HUES6 (cell line): ENCODE measurements at regions not wholly inside any gene's neighbourhood (a gene's known extent, or its start where the extent isn't known, plus 50 kb on each side); places are given as distances from the start of the nearest gene placed in this dataset.

Experiments used
- H3K27ac ChIP-seq: 2 replicates; pipeline ENCODE4 v1.7.0; 2013; ENCODE audit warnings: low read depth, mild to moderate bottlenecking, low read length, inconsistent platforms
- H3K27me3 ChIP-seq: 2 replicates; pipeline ENCODE4 v1.6.1; 2013; ENCODE audit warnings: low read length; ENCODE audit not compliant: control insufficient read depth, insufficient read depth
- H3K36me3 ChIP-seq: 2 replicates; pipeline ENCODE4 v1.6.1; 2013; ENCODE audit warnings: low read length; ENCODE audit not compliant: control insufficient read depth, insufficient read depth
- H3K4me1 ChIP-seq: 2 replicates; pipeline ENCODE4 v1.6.1; 2013; ENCODE audit warnings: low read length; ENCODE audit not compliant: control insufficient read depth, insufficient read depth
- H3K4me3 ChIP-seq: 2 replicates; pipeline ENCODE4 v1.5.1; 2013; ENCODE audit warnings: low read depth, low read length
- H3K9ac ChIP-seq: one replicate; pipeline ENCODE4 v1.6.1; 2013; ENCODE audit warnings: mild to moderate bottlenecking, low read length
- H3K9me3 ChIP-seq: 2 replicates; pipeline ENCODE4 v1.6.1; 2013; ENCODE audit warnings: low read depth, low read length; ENCODE audit not compliant: control insufficient read depth, insufficient read depth

GRCh38 chrX:5829469-5829868, 399.2 kb downstream of the NLGN4X start:
- Histone ChIP-seq H3K4me3 (no peak overlapping the region), H3K27ac (no peak overlapping the region), H3K4me1 (no peaks in the 10 kb centered on the region; the same call in 1 of the 2 replicates), H3K36me3 (no peaks in the 10 kb centered on the region), H3K9ac (no peak overlapping the region), H3K9me3 (no peaks in the 10 kb centered on the region), H3K27me3 (peaks cover 3% of the 10 kb centered on the region; the same call in 1 of the 2 replicates)

DNA sequence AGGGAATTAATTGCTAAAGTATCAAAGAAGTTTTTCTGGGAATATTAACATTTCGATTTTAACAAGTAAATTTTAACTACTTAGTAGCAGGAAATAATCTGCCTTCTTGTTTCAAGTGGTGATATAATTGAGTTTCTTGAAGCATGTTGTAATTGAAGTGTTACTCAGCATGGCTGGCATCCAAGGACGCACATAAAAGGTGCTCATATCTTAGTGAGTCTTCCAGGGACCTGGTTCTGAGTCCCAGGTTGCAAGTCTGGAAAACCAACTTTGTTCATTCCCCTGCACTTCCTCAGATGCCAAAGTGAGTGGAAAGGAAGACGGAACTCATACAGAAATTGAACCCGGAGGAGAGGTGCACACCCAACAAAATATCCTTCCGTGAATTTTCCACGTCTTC, 399.6 kb downstream of the NLGN4X start:
- Histone ChIP-seq H3K9ac (no peak overlapping the region), H3K36me3 (no peaks in the 10 kb centered on the region), H3K9me3 (no peaks in the 10 kb centered on the region), H3K27ac (no peak overlapping the region), H3K4me1 (no peaks in the 10 kb centered on the region; the same call in 1 of the 2 replicates), H3K4me3 (no peak overlapping the region), H3K27me3 (peaks cover 3% of the 10 kb centered on the region; the same call in 1 of the 2 replicates)

DNA sequence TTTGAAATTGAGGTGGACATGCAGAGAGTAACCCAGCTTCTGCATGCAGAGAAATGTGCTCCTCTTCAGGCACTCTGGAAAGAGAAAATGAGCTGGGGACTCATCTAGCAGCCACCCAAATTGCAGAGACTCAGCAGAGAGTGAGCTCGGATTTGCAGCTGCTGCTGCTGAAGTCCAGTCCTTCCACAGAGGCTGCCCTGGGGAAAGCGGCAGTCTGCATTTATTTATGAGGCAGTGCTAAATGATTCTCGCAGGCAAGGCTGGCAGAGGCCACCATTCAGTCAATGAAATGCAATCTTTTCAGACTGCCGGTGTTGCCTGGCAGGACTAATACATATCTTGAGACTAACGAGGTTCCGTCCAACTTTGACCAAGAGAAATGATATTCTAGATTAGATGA, 404.8 kb downstream of the NLGN4X start:
- Histone ChIP-seq H3K4me1 (no peaks in the 10 kb centered on the region; the same call in 1 of the 2 replicates), H3K27me3 (peaks cover 3% of the 10 kb centered on the region; the same call in 1 of the 2 replicates), H3K27ac (no peak overlapping the region), H3K4me3 (no peak overlapping the region), H3K9me3 (no peaks in the 10 kb centered on the region), H3K36me3 (no peaks in the 10 kb centered on the region), H3K9ac (no peak overlapping the region)

DNA sequence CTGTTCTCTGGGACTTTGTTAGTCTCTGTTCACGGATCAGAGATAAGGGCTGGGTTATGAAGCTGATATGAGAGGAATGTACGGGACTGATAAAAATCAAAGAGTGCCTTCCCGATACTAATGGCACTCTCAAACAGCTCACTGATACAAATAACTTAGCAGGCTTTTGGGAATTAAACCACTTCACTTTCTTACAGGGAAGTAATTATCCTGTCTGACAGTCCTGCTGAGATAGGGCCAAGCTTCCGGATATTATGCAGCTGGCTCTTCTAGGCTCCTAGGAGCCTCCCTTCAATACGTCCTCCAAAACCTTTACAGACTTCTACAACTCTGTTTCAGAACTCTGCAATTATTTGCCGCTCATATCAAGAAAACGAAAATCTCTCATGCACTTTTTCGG, 418.0 kb downstream of the NLGN4X start:
- no peaks in the 10 kb centered on the region for H3K36me3 ChIP-seq
- H3K27me3 ChIP-seq: no peaks in the 10 kb centered on the region
- no peaks in the 10 kb centered on the region for H3K9me3 ChIP-seq
- H3K4me3 ChIP-seq: no peak overlapping the region
- no peak overlapping the region for H3K9ac ChIP-seq
- no peaks in the 10 kb centered on the region for H3K4me1 ChIP-seq
- no peak overlapping the region; the same call in 1 of the 2 replicates for H3K27ac ChIP-seq

- H3K4me3 ChIP-seq: no peak overlapping the region
- H3K36me3 ChIP-seq: no peaks in the 10 kb centered on the region
- H3K9ac ChIP-seq: no peak overlapping the region
- H3K27ac ChIP-seq: no peak overlapping the region
- no peaks in the 10 kb centered on the region for H3K9me3 ChIP-seq
- no peaks in the 10 kb centered on the region for H3K27me3 ChIP-seq
- H3K4me1 ChIP-seq: no peaks in the 10 kb centered on the region
These were observed 421.5 kb downstream of the NLGN4X start for GRCh38 chrX:5807181-5807580.

- Histone ChIP-seq H3K27ac (no peak overlapping the region), H3K9ac (no peak overlapping the region), H3K27me3 (no peaks in the 10 kb centered on the region), H3K36me3 (no peaks in the 10 kb centered on the region), H3K4me3 (no peak overlapping the region), H3K4me1 (no peaks in the 10 kb centered on the region), H3K9me3 (no peaks in the 10 kb centered on the region)
These were observed 426.3 kb downstream of the NLGN4X start for GRCh38 chrX:5802391-5802790.

GRCh38 chrX:5791721-5792120, 436.9 kb downstream of the NLGN4X start:
- Histone ChIP-seq H3K27me3 (no peaks in the 10 kb centered on the region), H3K36me3 (no peaks in the 10 kb centered on the region), H3K4me1 (no peaks in the 10 kb centered on the region), H3K27ac (no peak overlapping the region), H3K9ac (no peak overlapping the region), H3K9me3 (peaks cover 6% of the 10 kb centered on the region), H3K4me3 (no peak overlapping the region)

DNA sequence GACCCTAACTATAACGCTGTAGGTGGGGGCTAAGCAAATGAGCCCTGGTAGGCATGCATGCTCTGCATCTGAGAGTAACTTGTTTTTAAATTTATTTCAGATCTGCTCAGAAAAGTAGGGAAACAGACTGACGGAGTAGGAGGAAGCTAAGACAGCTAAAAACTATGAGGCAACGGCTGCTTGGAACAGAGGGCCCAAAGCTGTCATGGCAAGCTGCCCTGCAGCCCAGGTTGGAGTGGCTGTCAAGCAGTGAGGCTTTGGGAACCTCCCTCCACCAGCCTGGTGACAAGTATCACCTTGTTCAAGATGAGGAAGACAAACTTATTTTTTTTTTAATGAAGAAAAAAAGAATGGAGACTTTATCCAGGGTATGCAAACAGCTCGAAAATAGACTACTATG, 439.8 kb downstream of the NLGN4X start:
- H3K9me3 ChIP-seq: no peaks in the 10 kb centered on the region
- H3K4me3 ChIP-seq: no peak overlapping the region
- H3K27ac ChIP-seq: no peak overlapping the region
- H3K9ac ChIP-seq: no peak overlapping the region
- no peaks in the 10 kb centered on the region for H3K4me1 ChIP-seq
- H3K27me3 ChIP-seq: no peaks in the 10 kb centered on the region
- no peaks in the 10 kb centered on the region for H3K36me3 ChIP-seq

GRCh38 chrX:5780821-5781220, 447.8 kb downstream of the NLGN4X start:
- H3K9me3 ChIP-seq: 0 out of 2 replicates have a peak, but pooled peaks cover 4% of the 10 kb centered on the region
- no peak overlapping the region for H3K9ac ChIP-seq
- H3K27me3 ChIP-seq: no peaks in the 10 kb centered on the region
- H3K4me1 ChIP-seq: no peaks in the 10 kb centered on the region
- H3K36me3 ChIP-seq: no peaks in the 10 kb centered on the region
- H3K27ac ChIP-seq: no peak overlapping the region
- no peak overlapping the region for H3K4me3 ChIP-seq

- Histone ChIP-seq H3K27ac (no peak overlapping the region), H3K36me3 (no peaks in the 10 kb centered on the region), H3K27me3 (no peaks in the 10 kb centered on the region), H3K4me1 (no peaks in the 10 kb centered on the region), H3K9ac (no peak overlapping the region), H3K4me3 (no peak overlapping the region), H3K9me3 (0 out of 2 replicates have a peak, but pooled peaks cover 4% of the 10 kb centered on the region)
These were observed 452.7 kb downstream of the NLGN4X start for GRCh38 chrX:5775846-5776430.

GRCh38 chrX:5774446-5774845, 454.2 kb downstream of the NLGN4X start:
- no peak overlapping the region for H3K27ac ChIP-seq
- H3K9ac ChIP-seq: no peak overlapping the region
- no peaks in the 10 kb centered on the region for H3K4me1 ChIP-seq
- H3K4me3 ChIP-seq: no peak overlapping the region
- no peaks in the 10 kb centered on the region for H3K36me3 ChIP-seq
- H3K9me3 ChIP-seq: 0 out of 2 replicates have a peak, but pooled peaks cover 4% of the 10 kb centered on the region
- no peaks in the 10 kb centered on the region for H3K27me3 ChIP-seq
